ENCODE measurements at regions not wholly inside any gene's neighbourhood (a gene's known extent, or its start where the extent isn't known, plus 50 kb on each side); places are given as distances from the start of the nearest gene placed in this dataset.

GRCh38 chr5:104564530-104564929, 1001.9 kb upstream of the NUDT12 start:
- no peaks in the 10 kb centered on the region for H3K4me1 ChIP-seq (ENCODE audit: control insufficient read depth, extremely low read depth, insufficient read depth, low read length)
- H3K9me1 ChIP-seq (replicated peaks; ENCODE audit: control insufficient read depth, extremely low read depth, insufficient read depth, low read length) = no peaks in the 10 kb centered on the region
- no peaks in the 10 kb centered on the region for H3K36me3 ChIP-seq (ENCODE audit: control insufficient read depth in 2 of 2, extremely low read depth in 1 of 2, insufficient read depth in 2 of 2, low read length in 2 of 2)
- TF ChIP-seq GATA2 (IDR thresholded peaks at IDR 0.05; ENCODE audit: insufficient read depth, insufficient read length, low read depth, low read length) = no peak
- no peak for TF ChIP-seq EZH2 (IDR thresholded peaks at IDR 0.05; ENCODE audit: borderline replicate concordance, low read depth, low read length, severe bottlenecking)
- no peak for TF ChIP-seq POLR2A (IDR thresholded peaks at IDR 0.05; ENCODE audit: low read depth, low read length)
- no peak for TF ChIP-seq MYC (IDR thresholded peaks at IDR 0.05; ENCODE audit: low read depth, low read length)
- no peak for TF ChIP-seq CTCF (IDR thresholded peaks at IDR 0.05; ENCODE audit: extremely low read depth in 1 of 2, insufficient read depth in 1 of 2, low read depth in 1 of 2, low read length in 2 of 2)
- TF ChIP-seq POLR2AphosphoS5 (IDR thresholded peaks at IDR 0.05; ENCODE audit: insufficient read depth, low read depth, low read length) = no peak
- no peak for TF ChIP-seq JUN (IDR thresholded peaks at IDR 0.05; ENCODE audit: borderline replicate concordance, insufficient read depth, insufficient read length, low read depth)
- TF ChIP-seq MAX (IDR thresholded peaks at IDR 0.05; ENCODE audit: insufficient read depth, insufficient read length) = no peak
- TF ChIP-seq FOS (IDR thresholded peaks at IDR 0.05; ENCODE audit: borderline replicate concordance, insufficient read depth, low read length) = no peak
- POLR2A ChIA-PET = no interaction called here
- no peak for FAIRE-seq
- DNase-seq (ENCODE audit: low read depth, low spot score) = no peak
- H3K79me2 ChIP-seq (ENCODE audit: control insufficient read depth, insufficient read depth, low read length) = no peaks in the 10 kb centered on the region
- H2AFZ ChIP-seq (ENCODE audit: low read depth, low read length) = no peak overlapping the region
- CTCF ChIA-PET = interaction anchor here (0.6 kb wide), 1 partner anchor 130 kb away, joined by 3 read pairs; no protein-coding TSS in a partner anchor
- no peaks in the 10 kb centered on the region for H4K20me1 ChIP-seq (replicated peaks; ENCODE audit: control insufficient read depth, extremely low read depth, insufficient read depth, low read length)
- no peaks in the 10 kb centered on the region for H3K9me3 ChIP-seq (replicated peaks; ENCODE audit: control insufficient read depth, insufficient read depth, low read length)
- H3K4me2 ChIP-seq (ENCODE audit: insufficient read depth, low read length) = no peak overlapping the region
- H3K27ac ChIP-seq (ENCODE audit: insufficient read depth, low read depth, low read length) = no peak overlapping the region
- H3K9ac ChIP-seq (replicated peaks; ENCODE audit: extremely low read depth, insufficient read depth, low read length) = no peak overlapping the region
- intact Hi-C loops (cut with micrococcal nuclease) (no loop called here), dilution Hi-C loops (cut with MboI; ENCODE audit: extremely low pct_ligation_motif_present, low sequenced_read_pairs) (no loop called here)
- H3K27me3 ChIP-seq (ENCODE audit: control insufficient read depth in 2 of 2, insufficient read depth in 2 of 2, low read length in 2 of 2) = no peaks in the 10 kb centered on the region
- BruUV-seq (replicated peaks) = no TSS peak
- no peak overlapping the region for H3K4me3 ChIP-seq (replicated peaks in 1 of 3; ENCODE audit: insufficient read depth in 1 of 3, low read depth in 1 of 3, low read length in 3 of 3)

Measured in endothelial cell of umbilical vein (primary cell).